Effector CD8-positive, alpha-beta T cell (primary cell): ENCODE measurements at regions not wholly inside any gene's neighbourhood (a gene's known extent, or its start where the extent isn't known, plus 50 kb on each side); places are given as distances from the start of the nearest gene placed in this dataset.

Source experiments
- DNase-seq: peaks from one replicate; lab custom pipeline; 2025; lab: John Stamatoyannopoulos, UW

GRCh38 chr17:73754886-73755400 is 110.7 kb upstream of the SDK2 start:
- DNase-seq = no peak

- DNase-seq = no peak
These were observed 113.2 kb upstream of the SDK2 start for GRCh38 chr17:73757420-73757819.

GRCh38 chr17:73758245-73758644 is 114.0 kb upstream of the SDK2 start:
- DNase-seq = no peak

- DNase-seq = no peak
These were observed 115.1 kb upstream of the SDK2 start for GRCh38 chr17:73759324-73759723.

- no peak for DNase-seq
These were observed 115.6 kb upstream of the SDK2 start for GRCh38 chr17:73759734-73760438.

GRCh38 chr17:73760439-73760758 is 116.2 kb upstream of the SDK2 start:
- DNase-seq = no peak

- no peak for DNase-seq
These were observed 121.7 kb upstream of the SDK2 start for GRCh38 chr17:73765824-73766563.

- no peak for DNase-seq
These were observed 123.5 kb upstream of the SDK2 start for GRCh38 chr17:73767696-73768095.

GRCh38 chr17:73768691-73769090 is 124.4 kb upstream of the SDK2 start:
- DNase-seq = no peak

- DNase-seq = no peak
These were observed 125.2 kb upstream of the SDK2 start for GRCh38 chr17:73769479-73769878.

- no peak for DNase-seq
These were observed 126.0 kb upstream of the SDK2 start for GRCh38 chr17:73770115-73770848.

- no peak for DNase-seq
These were observed 126.6 kb upstream of the SDK2 start for GRCh38 chr17:73770849-73771229.

GRCh38 chr17:73772107-73772705 is 128.0 kb upstream of the SDK2 start:
- no peak for DNase-seq

- no peak for DNase-seq
These were observed 129.5 kb upstream of the SDK2 start for GRCh38 chr17:73773702-73774101.

GRCh38 chr17:73774852-73775251 is 130.6 kb upstream of the SDK2 start:
- no peak for DNase-seq

- no peak for DNase-seq
These were observed 132.3 kb upstream of the SDK2 start for GRCh38 chr17:73776351-73777130.

- DNase-seq = no peak
These were observed 132.8 kb upstream of the SDK2 start for GRCh38 chr17:73777131-73777449.

GRCh38 chr17:73782231-73782630 is 138.0 kb upstream of the SDK2 start:
- no peak for DNase-seq

GRCh38 chr17:73782641-73783381 is 138.6 kb upstream of the SDK2 start:
- DNase-seq = no peak

- no peak for DNase-seq
These were observed 139.1 kb upstream of the SDK2 start for GRCh38 chr17:73783382-73783766.

- DNase-seq = no peak
These were observed 139.8 kb upstream of the SDK2 start for GRCh38 chr17:73783945-73784603.
